ENCODE measurements at regions not wholly inside any gene's neighbourhood (a gene's known extent, or its start where the extent isn't known, plus 50 kb on each side); places are given as distances from the start of the nearest gene placed in this dataset.

DNA sequence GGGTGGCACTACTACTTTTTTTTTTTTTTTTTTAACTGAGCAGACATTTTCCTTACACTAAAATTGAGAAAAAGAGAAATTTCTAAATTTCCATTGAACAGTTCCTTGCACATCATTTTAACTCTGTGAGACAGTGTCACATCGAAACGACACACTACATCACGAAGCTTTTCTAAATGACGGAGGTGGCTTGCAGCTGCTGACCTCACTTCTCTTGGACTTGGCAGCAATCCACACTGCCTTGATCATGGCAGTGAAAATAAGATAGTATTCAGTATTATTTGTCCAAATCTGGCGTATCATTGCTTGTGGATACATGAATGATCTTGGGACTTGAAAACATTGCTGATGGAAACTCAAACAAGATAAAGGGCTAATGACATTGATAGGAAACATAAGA lies 80.3 kb upstream of the CYYR1 start:
- TF ChIP-seq, protein P1, sequence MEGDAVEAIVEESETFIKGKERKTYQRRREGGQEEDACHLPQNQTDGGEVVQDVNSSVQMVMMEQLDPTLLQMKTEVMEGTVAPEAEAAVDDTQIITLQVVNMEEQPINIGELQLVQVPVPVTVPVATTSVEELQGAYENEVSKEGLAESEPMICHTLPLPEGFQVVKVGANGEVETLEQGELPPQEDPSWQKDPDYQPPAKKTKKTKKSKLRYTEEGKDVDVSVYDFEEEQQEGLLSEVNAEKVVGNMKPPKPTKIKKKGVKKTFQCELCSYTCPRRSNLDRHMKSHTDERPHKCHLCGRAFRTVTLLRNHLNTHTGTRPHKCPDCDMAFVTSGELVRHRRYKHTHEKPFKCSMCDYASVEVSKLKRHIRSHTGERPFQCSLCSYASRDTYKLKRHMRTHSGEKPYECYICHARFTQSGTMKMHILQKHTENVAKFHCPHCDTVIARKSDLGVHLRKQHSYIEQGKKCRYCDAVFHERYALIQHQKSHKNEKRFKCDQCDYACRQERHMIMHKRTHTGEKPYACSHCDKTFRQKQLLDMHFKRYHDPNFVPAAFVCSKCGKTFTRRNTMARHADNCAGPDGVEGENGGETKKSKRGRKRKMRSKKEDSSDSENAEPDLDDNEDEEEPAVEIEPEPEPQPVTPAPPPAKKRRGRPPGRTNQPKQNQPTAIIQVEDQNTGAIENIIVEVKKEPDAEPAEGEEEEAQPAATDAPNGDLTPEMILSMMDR (IDR thresholded peaks at IDR 0.05), result no peak
- no peak for TF ChIP-seq POLR2A (IDR thresholded peaks at IDR 0.05)

Measured in transverse colon (tissue), 3 donors.